Left renal pelvis (tissue), 4 donors: ENCODE measurements at regions not wholly inside any gene's neighbourhood (a gene's known extent, or its start where the extent isn't known, plus 50 kb on each side); places are given as distances from the start of the nearest gene placed in this dataset.

Experiments used
- DNase-seq, 4 donors: peaks; one replicate each; pipeline ENCODE4 v3.0.0-alpha.2; 2013; ENCODE audit warnings: low read depth in 4 of 4, low spot score in 3 of 4

DNA sequence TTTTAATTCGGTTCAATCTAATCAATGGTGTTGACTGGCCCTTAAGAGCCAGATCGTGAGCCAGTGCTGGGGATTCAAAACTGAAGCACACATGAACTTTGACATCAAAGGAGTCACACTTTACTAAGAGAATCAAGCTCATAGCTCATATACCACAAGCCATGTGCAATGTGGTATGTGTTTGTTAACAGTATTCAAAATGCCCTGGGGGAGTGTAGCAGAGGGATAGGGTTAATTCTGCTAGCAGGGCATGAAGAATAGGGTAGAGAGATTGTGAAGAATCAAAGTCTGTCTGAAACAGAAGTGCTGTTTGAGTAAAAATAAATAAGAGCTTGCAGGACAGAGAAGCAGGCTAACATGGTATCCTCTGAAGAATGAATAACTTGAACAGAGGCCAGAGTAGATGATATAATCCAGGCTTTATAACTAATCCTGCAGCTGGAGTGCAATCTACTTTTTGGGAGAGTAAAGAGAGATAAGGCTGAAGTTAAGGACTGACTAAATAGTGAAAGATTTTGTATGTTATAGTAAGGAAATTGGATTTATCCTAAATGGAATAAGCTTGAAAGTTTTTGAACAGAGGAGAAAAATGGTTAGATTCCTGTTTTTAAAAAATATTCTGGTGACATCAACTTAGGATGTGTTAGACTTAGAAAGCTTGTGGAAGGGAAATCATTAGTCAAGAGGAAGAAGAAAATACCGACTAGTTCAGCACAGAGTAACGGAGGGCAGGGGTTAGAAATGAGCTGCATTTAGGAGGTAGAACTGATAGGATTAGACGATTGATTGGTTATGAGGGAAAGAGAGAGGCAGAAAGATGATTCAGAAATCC, 292.0 kb downstream of the NFKBIZ start:
- DNase-seq = no peak

DNA sequence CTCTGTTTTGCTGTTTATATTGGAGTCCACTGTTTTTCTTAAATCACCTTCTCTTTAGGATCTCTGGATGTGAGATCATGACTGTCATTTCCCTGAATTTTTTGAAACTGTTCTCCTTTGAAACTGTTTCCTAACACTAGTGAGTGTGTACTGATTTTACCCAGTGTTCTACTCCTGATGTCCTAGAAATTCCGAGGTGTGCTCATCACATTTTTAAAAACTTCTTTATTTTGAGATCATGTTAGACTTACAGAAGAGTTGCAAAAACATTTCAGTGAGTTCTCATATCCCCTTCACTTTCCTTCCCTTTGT, 292.6 kb downstream of the NFKBIZ start:
- no peak for DNase-seq

DNA sequence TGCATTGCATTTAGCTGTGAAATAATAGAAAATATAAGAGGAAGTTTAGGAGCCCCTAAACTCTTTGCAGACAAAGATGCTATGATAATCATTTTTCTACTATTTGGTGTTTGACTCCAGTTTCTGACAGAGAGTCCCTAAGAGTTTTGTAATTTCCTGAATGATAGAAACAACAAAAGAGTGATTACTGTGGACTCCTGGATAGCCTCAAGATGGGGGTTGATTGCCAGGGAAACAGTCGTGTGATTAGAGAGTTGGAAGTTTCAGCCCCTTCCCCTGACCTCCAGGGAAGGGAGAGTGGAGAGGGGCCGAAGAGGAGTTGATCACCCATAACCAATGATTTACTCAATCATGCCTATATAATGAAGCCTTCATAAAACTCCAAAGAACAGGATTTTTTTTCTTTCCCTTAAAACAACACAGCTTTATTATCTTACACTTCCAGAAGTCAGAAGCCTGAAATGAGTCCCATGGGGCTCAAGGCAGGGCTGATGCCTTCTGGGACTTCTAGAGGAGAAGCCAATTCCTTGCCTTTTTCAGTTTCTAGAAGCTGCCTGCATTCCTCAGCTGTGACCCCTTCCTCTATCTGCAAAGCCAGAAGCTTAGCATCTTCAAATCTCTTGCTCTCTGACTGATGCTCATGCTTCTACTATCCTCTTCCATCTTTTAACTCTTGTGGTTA, 292.3 kb upstream of the ZPLD1 start:
- DNase-seq = no peak

DNA sequence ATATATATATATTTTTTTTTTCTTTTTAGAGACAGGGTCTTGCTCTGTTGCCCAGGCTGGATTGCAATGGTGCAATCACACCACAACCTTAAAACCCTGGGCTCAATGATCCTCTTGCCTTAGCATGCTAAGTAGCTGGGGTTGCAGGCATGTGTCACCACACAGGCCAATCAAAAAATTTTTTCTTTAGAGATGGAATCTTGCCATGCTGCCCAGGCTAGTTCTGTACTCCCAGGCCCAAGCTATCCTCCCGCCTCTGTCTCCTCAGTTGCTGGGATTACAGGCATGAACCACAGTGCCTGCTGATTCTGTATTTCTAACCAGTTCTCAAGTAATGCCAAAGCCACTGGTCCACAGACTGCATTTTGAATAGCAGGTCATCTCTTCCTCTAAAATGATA, 291.3 kb upstream of the ZPLD1 start:
- DNase-seq = no peak

DNA sequence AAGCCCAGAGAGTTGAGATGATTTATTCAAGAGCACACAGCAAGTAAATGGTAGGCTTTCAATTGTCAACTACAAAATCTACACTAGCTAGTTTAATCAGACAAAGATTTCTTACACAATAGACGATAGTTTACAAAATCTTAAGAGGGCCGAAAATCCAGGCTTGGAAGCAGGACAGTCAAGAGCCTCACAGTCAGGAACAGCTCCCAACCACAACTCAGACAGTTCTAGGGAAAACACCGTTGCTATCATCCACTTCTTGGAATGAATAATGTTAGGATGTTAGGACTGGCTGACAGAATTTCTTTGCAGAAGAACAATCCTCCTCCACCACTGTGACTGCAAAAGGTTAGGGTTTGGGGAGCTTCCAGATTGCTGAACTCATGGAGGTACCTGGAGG, 290.8 kb upstream of the ZPLD1 start:
- DNase-seq = no peak

DNA sequence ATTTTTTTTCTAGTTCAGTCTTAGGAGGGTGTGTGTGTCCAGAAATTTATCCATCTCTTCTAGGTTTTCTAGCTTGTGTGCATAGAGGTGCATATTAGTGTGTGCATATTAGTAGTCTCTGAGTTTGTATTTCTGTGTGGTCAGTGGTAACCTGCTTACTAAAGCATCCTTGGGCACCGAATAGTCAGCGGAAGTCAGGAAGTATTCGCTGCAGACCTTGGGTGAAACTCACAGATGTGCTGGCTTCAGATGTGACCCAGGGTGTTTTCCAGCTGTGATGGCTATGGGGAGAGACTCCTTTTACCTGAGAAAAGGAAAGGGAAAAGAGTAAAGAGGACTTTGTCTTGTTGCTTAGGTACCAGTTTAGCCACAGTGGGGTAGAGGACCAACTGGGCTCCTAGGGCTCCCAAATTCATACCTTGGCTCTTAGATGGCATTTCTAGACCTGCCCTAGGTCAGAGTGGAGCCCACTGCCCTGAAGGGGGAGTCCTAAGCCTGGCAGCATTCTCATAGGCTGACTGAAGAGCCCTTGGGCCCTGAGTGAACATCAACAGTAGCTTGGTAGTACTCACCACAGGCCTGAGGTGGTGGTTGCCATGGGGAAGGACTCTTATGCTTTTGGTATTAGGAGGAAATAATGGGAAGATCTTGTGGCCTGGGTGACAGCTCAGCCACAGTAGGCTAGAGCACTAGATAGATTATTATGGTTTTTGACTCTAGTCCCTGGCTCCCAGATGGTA, 286.0 kb upstream of the ZPLD1 start:
- no peak for DNase-seq

DNA sequence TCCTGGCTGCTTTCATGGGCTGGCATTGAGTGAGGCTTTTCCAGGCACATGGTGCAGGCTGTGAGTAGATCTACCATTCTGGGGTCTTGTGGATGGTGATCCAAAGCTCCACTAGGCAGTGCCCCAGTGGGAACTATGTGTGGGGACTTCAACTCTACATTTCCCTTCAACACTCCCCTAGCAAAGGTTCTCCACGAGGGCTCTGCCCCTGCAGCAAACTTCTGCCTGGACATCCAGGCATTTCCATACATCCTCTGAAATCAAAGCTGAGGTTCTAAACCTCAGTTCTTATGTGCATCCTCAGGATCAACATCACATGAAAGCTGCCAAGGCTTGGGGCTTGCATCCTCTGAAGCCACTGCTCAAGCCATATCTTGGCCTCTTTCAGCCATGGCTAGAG, 282.9 kb upstream of the ZPLD1 start:
- no peak for DNase-seq

DNA sequence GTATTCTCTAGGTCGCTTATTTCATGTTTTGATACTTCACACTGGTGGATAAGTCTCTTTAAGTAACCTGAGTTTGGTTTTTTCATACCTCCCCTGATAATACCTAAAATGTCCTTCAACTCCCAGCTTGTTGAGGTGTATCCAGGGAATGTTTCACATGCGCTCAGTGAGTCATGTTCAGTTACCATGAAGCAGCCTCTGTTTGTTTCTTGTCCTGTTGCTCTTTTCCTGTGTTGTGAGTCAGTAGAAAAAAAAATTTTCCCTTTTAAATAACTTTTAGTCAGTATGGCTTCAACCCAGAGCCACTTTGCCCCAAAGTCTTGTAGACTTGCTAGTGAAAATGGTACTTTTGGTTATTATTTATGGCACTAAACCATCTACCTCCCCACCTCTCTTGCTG, 278.4 kb upstream of the ZPLD1 start:
- DNase-seq = no peak

DNA sequence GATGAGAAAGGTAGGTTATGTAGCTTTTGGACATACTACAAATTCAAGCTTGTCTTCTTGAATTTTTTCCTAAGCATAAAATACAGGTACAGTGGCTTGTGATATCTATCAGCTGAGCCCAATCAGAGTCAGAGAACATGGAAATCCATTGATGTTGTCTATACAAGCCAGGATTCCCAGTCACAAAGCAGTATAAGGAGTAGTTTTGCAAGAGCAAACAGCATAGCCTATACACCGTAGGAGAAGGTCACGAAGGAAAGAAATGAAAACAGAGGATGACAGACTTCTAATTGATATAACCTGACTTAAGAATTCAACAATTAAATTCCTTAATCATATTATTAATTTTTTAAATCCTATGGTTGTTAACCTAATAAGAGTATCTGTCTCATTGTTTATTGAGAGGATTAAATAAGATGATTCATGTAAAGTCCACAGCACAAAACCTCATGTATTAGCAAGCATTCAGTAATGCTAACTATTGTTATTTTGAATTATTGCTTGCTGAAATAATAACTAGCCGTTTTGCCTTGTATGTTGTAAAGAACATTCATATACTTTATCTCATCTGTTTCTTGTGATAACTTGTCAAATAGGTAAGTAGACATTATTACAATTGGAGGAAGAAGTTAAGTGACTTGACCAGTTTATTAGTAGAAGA, 276.6 kb upstream of the ZPLD1 start:
- no peak for DNase-seq

DNA sequence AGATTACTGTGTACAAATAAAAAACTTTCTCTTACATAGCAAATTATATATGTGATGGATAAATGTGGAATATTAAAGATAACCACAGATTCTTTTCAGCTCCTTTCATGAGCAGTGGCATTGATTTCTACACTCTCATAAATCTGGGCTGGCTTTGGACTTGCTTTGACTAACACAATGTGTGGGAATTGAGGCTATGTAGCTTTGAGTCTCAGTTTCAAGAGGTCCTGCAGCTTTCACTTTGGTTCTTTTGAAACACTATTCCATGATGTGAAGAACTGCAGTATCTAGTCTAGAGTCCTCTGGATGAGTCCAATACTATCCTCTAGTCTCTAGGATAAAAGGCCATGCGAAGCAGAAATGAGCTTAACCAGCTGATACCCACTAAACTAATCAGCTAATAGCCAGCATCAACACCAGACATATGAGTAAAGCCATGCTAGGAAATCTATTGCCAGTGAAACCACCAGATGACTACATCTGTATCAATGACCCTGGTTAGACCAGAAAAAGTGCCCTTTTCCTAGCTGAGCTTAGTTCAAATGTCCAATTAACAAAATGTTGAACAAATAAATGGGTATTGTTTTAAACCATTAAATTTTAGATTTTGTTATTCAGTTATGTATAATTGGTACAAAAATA, 274.9 kb upstream of the ZPLD1 start:
- DNase-seq = no peak

DNA sequence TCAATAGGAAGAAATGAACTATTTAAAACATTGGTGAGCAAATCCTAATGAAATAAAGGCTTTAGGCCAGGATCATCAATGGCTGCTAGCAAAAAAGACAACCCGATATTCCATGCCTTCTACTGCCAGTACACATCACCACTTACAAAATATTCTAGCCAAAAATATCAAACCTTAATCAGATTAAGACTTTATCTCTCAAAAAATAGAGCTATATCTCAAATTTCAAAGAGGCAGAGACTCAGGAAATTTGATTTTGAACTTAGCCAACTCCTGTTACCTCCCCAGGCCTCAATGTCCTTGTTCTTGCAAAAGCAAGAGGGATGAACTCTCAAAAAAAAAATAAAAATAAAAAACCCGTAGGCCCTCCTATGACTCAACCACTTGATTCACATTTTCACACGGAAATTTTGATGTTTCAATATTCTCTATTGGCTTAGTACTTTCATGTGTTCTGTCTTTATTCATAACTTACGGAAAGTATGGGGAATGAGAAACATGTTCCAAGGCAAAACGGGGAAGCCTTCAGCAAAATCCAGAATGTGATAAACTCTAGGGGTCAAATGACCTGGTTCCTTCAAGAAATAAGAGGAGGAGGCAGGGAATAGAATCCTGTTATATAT, 273.3 kb upstream of the ZPLD1 start:
- DNase-seq = no peak

DNA sequence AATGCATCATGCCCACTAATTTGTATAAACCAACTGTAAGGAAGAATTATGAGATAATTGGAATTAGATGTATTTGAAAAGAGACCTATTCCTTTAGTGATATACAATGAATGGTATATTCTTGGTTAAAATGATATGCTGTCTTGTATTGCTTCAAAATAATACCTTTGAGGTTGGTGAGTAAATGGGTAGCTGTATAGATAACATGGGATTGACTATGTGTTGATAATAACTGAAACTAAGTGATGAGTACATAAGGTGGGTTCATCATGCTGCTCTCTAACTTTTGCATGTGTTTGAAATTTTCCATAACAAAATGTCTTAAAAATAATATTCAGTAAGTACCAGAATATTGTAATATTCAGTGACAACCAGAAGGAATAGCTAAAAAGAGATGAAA, 272.6 kb upstream of the ZPLD1 start:
- no peak for DNase-seq

DNA sequence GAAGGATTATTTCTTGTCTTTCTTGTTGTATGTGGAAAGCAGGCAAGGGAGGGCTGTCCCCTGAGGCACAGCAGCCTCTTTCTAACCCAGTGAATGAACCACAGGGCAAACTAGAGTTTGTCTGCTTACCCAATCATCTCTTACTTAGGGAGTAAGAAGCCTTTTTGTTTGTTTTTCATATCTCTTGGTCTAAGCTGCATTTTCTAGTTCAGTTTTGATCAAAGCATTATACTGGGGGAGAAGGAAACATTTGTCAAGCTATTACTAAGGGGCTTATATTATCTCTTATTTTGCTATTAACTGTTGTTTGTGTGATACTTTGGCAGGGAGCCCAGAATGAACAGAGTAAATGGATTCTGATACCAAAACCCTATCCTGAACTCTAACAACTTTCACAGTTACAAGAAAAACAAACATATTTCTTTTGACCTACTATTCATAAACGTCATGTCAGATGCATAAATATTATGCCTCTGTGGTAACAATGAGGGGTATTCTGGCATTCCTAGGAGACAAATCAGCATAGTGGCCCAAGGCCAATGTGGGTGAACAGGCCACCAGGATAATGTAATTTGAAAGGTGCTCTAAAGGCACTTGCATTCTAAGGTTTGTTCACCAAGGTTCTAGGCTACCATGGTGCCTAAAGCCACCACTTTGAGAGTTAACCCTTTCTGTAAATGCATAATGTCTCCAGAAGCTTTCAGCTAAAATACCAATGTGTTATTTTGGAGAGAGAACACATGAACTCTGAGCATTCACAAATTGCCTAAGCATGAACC, 271.6 kb upstream of the ZPLD1 start:
- peak in 3 of 4 donors; percentile 29 to 54 (median 51) for DNase-seq

DNA sequence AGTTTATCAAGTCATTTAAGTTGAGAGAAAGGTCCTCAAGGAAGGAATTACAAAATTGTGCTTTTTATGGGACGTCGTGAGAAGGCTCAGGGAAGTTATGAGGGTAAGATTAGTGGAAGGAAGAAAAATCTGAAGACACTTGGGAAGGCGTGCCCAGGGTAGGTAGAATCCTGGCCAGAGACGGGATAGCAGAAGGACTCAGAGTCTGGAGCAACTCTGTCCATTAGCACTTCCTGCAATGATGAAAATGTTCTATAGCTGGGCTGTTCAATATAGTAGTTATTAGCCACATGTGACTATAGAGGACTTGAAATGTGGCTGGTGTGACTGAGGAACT, 271.0 kb upstream of the ZPLD1 start:
- no peak for DNase-seq

DNA sequence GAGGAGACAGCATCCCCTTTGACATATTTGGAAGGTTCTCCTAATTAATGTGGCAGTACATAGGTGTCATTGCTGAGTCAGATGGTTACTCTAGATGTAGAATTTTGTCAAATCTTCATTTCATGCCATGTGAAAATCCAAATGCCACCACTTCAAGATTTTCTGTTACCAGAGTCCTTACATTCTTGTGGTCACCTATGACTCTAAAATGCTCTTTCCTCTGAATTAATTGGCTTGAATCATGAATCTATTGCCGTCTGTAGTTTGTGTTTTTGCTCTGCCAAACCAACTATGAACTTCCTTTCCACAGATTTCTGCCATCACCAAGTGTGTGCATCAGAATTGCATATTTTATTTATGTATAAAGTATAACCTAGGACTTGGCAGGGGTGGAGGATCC, 269.4 kb upstream of the ZPLD1 start:
- no peak for DNase-seq

DNA sequence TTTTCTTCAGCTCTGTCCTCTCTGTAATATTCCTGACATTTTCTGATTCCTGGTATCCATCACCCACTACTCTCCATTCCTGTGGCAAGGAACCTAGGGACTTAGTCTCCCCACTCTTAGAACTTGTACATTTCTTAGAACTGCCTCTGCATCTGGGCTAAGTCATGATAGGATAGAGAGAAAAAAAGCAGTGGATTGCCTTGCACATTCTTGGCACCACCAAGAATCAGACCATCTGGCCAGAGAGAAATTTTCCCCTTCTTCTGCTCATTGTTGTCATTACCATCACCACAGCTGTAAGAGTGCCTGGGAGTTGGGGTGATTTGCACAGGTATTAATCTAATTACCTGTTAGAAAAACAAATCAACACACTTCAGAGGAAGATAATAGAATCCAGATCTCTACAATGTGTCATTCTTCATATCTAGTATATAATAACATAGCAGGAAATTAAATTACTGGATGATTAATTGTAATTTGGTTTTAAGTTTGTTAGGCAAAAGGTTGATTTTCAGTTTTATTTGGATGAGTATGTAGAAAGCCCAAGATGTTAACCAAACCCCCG, 264.8 kb upstream of the ZPLD1 start:
- DNase-seq = no peak

DNA sequence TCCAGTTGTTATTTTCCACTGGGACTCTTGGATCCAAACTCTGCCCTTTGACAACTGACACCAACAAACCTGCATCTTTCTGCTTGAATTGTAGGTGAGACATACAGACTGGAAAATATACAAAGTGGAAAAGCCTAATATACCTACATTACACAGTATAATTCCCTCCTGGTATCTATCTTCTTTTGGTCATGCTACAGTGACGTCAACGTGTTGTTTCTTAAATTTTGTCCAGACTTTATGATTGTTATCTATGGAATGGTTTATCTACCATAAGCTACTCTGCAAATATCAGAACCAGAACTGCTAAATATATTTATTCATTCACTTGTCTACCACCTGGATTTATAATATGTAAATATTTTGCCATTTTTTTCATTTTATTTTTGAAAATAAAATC, 264.3 kb upstream of the ZPLD1 start:
- DNase-seq = no peak

DNA sequence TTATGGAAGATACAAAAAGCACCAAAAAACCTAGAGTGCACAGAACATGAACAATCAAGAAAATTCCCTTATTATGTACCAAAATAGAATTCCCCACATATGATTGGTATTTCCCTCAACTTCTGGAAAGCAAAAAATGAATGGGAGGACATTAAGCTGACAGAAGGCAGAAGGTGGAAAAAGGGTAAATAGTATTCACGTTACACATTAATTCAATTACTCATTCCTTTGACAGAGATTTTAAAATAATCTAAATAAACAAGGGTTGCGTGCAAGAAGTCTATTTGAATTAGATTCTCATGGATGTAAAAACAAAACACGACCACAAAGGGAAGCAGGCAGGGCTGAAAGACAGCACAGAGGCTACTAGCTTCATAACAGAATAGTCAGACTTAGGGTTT, 260.5 kb upstream of the ZPLD1 start:
- no peak for DNase-seq

DNA sequence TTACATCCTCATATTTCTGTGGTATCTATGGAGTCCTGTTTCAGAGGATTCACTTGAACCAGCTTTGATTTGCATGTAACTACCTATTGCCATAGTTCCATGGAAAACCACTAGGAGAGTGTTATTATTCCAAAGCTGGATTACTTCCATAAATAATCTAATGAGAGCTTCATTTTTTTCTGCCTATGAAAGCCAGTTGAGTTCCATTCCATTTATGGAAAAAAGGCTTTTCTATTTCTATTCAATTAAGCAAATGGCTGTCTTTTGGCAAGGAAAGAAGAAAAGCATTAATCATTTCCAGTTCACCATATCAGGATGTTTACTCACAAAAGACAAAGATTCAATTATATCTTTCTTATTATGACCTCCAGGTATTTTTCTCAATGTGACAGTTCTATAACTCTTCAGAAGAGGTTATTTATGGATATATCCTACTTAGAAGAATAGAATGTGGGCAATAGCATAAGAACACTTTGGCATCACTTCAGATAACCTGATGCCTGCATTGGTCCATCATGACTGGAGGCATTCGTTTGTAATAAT, 259.9 kb upstream of the ZPLD1 start:
- DNase-seq = no peak
